ENCODE measurements at regions not wholly inside any gene's neighbourhood (a gene's known extent, or its start where the extent isn't known, plus 50 kb on each side); places are given as distances from the start of the nearest gene placed in this dataset.

GRCh38 chr2:38146275-38146906, 70.4 kb upstream of the CYP1B1 start:
- no peak for TF ChIP-seq CTCF (IDR thresholded peaks at IDR 0.05; ENCODE audit: poor library complexity, severe bottlenecking)
- TF ChIP-seq REST (IDR thresholded peaks at IDR 0.05; ENCODE audit: borderline replicate concordance), result no peak
- TF ChIP-seq TAF1 (IDR thresholded peaks at IDR 0.05; ENCODE audit: low read depth), result no peak
- no peak for TF ChIP-seq RAD21 (conservative IDR thresholded peaks at IDR 0.05)
- TF ChIP-seq EP300 (conservative IDR thresholded peaks at IDR 0.05; ENCODE audit: poor library complexity, severe bottlenecking), result no peak
- no peak for TF ChIP-seq SMC3 (conservative IDR thresholded peaks at IDR 0.05; ENCODE audit: poor library complexity)
- TF ChIP-seq MXI1 (conservative IDR thresholded peaks at IDR 0.05; ENCODE audit: poor library complexity, severe bottlenecking), result no peak
